HG02759 (cell line): ENCODE measurements at regions not wholly inside any gene's neighbourhood (a gene's known extent, or its start where the extent isn't known, plus 50 kb on each side); places are given as distances from the start of the nearest gene placed in this dataset.
"Not testable (repeated sequence)": the region's sequence is repeated elsewhere in the genome, so short reads cannot be mapped to it uniquely, and the experiment has no call there.

Source experiments
- ATAC-seq: cut with Tn5 transposase; IDR thresholded peaks from one replicate; pipeline ENCODE4 v1.9.1; 2021; ENCODE audit warnings: mild to moderate bottlenecking, moderate library complexity; ENCODE audit not compliant: unreplicated experiment

DNA sequence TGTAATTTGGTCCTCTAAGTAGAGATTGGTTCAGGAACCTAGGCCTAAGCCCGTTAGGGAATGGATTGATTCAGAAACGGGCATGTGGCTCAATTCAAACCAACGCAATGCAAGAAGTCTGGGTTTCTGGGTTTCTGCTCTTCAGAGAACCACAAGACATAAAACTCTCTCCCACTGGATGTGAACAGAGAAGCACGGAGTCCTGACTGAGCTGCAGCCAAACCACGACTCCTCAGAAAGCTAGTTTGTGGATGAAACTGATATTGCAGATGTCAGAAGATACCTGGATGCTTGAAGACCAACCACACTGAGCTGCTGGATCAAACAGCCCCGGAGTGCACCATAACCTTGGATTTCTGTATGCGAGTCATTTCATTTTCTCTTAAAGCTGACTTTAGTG lies 50.0 kb downstream of the SOD2 start:
- no peak for ATAC-seq

DNA sequence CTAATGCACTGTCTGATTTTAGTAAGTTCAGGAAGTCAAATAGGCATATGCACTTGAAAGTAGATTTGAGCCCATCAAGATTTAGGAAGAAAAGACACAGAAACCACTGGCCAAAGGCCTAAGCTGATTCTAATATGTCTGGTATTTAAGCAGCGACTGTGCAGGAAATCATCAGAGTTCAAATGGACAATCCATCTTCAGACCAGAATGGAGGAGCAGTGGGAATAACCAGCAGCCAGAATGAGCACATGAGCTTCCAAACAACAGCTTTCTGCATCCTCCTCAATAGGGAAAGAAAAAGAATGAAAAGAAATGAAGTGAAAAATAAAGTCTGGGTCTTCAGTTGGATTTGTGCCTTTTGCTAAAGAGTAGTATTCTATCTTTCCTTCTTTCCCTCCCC lies 50.6 kb downstream of the SOD2 start:
- ATAC-seq = no peak

DNA sequence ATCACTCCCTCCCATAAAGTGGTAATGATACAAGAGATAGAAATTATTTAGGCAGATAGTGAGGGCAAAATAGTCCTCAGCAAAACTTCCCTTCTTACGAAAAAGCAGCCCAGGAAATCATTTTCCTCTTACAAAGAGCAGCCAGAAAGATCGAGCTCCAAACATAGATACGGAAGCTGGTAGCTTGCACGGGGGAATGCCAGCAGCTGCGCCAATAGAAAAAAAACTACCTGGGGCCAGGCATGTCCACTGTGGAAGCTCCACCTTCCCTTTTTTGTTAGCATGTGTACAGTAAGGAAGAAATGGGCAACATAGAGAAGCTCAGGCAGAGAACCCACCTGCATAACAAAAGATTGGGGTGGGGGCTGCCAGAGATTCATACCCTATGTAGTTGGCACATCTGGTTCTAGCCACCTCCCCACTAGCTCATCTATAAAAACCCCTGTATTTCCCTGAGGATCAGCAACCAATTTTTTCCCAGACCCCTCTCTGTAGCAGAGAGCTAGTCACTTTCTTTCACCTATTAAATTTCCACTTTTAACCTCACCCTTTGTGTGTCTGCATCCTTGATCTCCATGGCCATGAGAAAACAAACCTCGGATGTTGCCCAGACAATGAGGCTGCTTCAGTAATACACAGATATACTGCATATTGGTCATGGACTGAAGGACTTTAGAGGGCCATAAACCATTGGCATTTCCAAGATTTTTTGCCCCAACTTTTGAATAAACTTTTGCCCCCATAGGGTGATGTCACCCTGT lies 52.1 kb downstream of the SOD2 start:
- ATAC-seq = no peak

DNA sequence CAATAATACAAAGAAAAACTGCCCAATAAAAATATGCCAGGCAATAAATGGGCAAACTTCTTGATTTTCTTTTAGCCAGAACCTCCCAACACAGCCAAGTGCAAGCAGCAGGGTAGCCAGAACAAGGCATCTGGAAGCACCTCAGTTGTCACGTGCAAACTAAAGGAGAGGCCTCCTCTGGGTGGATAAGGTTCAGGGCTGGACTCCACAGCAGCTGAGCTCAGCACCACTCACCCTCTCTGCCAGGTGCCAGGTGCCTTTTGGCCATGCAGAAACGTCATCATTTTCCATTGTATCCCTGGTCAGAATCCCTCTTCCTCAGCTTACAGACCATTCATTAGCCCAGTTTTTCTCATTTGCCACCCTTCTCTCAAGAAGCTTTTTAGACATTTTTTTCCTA lies 52.7 kb downstream of the SOD2 start:
- ATAC-seq = no peak

DNA sequence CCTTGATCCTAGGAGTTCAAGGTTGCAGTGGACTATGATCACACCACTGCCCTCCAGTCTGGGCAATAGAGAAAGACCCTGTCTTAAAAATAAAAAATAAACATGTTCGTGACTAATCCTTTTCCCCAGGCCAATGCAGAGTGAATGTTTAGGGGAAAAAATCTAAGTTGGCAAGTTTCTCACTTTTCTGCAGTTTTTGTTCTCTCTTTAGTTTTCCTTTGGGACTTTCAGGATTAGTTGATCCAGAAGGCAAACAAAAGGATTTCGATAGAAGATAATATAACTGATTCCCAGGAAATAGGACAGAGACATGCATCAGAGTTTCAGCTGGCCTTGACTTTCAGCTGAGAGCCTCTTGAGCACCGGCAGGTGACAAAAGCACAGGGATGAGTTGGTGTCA lies 53.3 kb downstream of the SOD2 start:
- ATAC-seq = no peak

DNA sequence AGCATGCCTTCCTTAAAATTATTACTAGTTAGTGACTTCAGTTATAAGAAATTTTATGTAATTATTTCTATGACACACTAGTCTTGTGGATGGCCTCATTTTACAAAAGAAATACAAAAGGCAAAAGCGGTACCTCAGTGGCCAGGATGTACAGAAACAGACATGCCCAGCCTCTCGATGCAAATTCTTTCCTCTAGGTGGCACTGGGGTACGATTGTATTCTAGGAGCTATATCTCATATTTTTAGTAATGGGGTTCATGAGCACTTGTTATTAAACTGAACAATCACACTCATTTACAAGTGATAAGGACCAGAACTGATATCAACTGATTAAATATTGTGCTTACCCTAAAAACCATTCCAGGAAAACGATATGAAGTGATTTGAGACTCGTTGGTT lies 59.8 kb downstream of the SOD2 start:
- peak; percentile 43 for ATAC-seq

DNA sequence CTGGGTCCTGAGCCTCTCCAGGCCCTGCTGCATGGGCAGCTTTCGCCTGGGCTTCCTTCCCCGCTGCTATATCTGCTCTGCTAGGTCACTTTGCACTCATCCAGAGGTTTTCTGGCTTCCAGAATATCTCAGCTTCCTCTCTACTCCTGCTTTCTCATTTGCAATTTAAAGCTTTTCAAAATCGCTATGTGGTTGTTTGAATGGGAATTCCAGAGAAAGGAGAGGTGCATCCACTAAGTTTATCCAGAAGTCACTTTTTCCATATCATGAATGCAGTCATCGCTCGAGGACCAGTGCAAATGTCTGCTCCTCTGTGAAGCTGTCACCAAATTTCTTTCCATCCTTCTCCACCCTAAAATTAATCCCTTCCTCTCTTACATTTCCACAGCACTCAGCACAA lies 61.2 kb downstream of the SOD2 start:
- ATAC-seq = no peak

DNA sequence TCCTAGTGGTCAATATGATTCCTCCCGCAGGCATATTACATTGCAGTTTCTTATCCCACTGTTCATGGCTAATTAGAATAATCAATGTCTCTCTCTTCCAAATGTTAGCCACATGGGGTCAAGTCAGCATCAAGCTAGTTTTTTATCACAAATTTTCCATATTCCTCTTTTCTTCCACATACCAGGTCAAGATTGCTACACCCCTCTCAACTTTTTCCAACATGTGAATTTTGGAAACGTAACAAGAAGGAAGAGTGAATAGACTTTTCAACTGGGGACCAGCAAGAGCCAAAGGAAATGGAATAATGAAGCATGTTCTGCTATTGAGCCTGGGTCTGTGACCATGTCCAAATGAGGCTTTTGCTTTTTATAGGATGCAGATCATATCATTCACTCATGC lies 65.1 kb downstream of the SOD2 start:
- ATAC-seq = no peak

DNA sequence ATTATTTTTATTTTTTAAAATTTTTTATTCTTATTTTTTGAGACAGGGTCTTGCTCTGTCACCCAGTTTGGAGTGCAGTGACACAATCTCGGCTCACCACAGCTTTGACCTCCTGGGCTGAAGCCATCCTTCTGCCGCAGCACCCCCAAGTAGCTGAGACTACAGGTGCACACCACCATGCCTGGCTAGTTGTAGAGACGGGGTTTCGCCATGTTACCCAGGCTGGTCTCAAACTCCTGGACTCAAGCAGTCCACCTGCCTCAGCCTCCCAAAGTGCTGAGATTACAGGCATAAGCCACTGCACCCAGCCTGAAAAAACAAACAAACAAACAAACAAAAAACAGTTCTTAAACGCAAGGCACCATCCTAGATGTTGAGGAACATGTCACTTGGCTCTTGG lies 66.5 kb downstream of the SOD2 start:
- not testable (repeated sequence) for ATAC-seq

DNA sequence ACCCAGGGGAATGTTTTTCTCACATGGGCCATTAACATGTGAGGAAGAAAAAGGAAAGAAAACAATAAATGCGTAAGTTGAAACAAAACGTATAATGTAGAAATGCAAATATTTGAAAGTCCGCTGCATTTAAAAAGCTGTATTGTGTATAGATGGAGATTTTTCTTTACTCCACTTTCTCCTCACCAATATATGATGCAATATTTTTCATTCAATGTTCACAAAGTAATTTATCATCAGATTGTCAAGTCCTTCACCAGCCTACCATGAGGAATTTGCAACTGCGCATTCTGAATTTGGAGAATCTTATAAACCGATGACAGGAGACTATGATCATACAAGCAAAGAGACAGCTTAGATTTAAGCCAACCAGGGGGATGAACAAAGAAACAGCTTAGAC lies 69.9 kb downstream of the SOD2 start:
- no peak for ATAC-seq

DNA sequence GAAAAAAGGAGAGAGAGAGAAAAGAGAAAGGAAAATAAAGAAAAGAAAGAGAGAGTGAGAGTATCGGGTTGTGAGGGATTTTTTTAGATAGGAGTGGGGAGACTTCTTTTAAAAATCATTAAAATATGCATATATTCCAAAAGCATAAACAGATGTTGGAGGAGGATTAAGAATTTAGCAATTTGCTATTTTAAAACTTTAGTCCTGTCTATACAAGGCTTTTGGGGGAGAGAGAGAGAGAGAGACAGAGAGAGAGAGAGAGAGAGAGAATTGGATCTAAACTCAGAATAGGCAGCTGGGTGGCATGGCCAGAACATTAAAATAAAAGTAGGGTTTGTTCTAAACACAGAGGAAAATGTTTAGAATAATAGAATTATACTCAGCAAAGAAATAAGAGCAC lies 72.1 kb downstream of the SOD2 start:
- ATAC-seq = no peak

DNA sequence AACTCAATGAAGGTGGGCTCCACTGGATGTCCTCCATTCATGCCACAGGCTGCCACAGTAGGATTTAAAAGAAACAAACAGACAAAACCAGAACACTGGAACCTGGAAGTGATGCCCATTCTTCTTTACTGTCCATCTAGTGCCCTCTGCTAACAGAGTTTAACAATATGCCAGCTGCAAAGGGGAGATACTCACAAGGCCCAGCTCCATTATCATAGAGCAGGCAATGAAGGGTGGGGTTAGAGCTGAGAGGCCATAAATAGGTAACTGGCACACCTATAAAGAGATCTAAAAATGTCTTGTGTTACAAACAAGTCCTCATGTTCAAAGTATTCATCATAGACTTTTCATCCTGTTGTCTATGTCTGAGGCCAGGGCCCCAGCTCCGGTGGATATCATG lies 75.6 kb downstream of the SOD2 start:
- ATAC-seq = no peak

DNA sequence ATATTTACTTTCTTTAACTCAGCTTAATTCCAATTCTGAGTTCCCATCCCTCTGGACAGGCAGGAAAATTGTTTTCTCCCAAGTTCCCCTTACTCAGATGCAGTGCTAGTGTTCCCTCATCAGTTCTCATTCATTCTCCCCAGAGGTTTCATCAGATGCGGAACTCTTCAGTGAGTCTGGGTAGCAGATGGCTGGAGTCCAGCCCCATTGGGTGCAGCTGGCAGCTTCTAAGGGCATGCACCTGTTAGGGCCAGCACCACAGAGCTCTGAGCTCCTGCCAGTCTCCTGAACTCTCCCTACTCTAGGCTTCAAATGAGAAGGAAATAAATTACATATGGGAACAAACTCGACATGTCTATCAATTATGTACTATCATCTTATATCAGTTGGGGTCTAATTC lies 76.6 kb downstream of the SOD2 start:
- ATAC-seq = no peak

DNA sequence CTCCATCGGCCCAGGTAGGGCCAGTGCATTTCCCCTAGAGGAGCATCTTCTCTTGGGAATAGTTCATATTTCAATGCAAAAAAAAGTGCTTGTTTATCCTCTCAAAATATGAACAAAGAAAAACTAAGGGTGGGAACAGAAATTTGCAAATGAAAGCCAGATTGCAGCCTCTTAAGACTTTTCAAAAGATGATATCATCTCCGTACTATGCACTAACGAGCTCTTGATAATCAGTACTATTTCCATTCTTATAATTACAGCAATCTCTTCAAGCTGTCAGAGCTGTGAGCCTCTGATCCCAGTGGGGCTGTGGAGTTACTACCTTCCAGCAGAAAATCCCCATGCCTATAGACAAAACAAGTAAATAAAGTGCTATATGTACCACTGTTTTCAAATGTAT lies 77.1 kb downstream of the SOD2 start:
- ATAC-seq = no peak

DNA sequence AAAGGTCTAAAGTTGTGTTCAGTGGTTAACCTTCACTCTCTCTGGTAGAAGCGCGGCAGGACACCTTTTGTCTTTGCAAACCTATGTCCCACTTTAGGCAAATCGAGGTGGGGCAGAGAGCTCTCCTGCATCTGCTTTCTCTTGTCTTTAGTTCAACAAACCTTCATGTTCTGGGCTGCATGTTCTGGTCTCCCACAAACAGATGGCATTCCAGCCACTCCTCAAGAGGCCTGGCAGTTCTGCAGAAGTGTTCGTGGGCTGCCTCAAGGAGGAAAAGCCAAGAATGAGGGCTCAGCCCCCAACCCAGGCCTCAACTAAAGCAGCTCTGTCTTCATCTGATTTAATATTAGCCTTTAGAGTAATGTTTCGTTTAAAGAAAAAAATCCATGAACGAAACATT lies 82.2 kb downstream of the SOD2 start:
- ATAC-seq = no peak

DNA sequence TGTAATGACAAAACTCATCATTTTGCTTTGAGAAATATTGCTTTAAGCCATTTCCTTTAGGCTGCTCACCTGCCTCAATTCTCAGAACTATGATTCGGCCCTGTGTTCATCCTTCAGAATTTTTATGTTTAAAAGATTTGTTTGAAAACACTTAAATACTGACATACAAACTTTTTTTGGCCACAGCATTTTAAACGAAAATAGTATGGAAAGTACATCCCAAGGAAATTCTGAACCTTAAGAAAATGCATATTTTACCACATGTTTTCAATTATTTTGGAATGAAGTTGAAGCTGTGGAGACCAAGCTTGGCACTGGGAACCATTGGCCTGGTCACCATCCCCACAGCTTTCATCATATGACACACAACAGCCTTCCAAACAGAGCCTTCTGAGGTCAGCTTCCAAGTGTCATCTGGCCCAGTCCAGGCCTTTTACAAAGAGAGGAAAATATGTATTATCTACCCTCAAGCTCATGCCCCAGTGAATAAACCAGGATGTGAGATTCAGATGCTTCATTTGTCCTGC lies 83.3 kb downstream of the SOD2 start:
- ATAC-seq = no peak

DNA sequence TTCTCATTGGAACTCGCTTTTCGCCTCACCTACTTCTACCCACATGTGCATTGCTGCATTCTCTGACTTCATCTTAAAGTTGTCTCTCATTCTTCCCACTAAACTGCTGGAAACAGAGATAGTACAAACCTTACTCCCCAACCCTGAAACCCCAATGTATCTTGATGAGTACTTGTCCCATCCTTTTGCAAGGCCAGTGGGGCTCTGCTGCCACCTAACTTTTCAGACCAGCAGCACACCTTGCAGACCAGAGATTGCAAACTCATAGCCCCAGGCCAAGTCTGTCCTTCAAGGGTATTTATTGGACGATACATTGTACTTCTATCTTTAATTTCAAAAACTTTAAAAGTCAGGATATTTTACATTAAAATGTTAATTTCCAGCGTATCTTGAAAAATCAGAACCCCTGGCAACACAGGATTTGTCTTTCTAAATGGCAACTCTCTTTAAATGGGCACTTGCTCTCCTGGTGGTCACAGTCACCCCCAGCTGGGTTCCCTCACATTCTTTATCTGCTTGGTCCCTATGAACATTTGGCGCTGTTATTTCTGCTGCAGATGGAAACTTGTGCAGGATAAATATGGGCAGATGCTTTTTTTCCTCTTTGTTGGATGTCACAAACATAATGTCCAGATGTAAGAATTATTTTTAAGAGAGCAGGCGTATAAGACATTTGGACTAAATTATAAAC lies 83.9 kb downstream of the SOD2 start:
- no peak for ATAC-seq

DNA sequence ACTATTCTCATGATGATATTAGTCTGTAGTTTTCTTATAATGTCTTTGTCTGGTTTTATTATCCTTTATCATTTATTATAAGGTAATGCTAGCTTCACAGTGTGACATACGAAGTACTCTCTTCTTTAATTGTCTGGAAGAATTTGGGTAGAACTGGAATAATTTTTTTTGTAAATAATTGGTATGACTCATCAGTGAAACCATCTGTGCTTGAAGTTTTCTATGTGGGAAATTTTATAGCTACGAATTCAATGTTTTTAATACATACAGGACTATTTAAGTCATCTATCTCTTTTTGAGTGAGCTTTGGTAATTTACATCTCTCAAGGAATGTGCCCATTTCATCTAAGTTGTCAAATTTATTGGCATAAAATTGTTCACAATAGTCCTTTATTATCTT lies 86.3 kb downstream of the SOD2 start:
- ATAC-seq = no peak

DNA sequence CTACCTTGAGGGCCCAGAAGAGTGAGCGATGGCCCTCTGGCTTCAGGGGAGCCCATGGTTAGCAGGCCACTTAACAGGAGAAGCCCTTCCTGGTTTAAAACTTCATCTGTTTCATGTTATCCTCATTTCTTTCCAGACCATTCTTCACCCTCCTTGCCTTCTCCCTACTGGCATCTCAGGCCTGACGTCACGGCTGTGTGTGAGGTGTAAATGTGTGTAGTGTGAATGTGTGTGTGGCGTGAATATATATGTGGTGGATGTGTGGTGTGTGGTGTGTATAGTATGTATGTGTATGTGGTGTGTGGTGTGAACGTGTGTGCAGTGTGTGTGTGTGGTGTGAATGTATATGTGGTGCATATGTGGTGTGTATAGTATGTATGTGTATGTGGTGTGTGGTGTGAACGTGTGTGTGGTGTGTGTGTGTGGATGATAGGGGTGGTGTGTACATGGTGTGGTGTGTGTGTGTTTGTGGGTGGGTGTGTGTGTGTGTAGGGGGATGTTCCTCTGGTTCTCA lies 88.5 kb downstream of the SOD2 start:
- no peak for ATAC-seq

DNA sequence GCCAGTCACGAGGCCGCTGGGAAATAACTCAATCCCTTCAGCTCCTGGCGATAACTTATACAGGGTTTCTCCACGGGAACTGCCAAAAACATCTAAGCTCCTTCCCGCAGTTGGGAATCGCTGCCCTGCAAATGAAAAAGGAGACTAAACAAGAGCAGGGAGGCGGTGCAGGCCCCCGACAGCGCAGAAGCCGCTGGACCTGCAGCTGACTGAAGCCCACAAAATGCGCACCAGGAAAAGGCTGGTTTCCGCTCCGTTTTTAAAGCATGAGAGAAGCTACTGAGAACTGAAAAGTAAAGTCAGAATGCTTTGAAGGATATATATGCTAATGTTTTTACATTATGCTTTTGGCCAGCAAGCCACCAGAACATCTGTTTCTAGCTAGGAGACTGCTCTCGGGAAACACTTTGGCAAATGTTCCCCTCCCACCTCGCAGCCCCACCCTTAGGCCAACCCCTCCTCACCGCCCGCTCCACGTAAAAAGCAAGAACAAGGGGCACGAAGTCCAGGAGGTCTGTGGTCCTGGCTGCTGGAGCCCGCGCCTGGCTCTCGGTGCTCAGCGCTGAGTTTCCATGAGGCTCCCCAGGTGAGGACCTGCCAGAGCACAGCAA lies 90.5 kb downstream of the SOD2 start:
- no peak for ATAC-seq

DNA sequence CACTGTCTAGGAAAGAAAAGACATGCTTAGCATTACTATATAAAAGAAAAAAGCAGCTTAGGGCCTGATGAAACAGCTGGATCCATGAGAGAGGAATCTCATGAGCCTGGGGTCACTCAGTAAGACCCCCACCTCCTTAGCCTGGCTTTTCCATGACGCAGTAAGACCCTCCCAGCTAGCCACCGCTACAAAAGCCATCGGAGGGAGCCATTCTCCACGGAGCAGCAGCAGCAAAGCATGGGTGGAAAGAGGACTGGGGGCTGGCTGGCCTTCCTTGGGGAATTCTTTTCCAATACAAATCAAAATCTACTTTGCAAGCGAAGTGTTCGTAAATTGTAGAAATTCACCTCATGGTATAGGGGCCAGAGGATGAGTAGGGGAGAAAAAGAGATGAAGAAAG lies 91.8 kb downstream of the SOD2 start:
- ATAC-seq = no peak

DNA sequence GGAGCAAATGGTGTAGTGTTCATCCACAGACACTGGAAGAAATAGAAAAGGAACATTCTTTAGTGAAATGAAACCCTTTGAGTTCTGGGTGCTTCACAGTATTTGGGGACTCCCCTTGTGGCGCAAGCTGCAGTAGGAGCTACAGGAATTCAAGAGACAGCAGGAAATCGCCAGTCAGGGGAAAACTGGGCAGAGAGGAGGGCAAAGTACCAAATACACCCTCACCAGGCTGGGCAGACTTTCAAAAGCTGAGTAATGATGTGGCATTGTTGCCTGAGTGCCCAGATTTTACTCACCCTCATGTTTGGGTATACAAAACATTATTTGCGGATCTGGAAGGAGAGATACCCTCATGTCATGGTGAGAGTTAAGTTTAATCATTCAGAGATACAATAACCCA lies 97.9 kb downstream of the SOD2 start:
- ATAC-seq = no peak
